ENCODE measurements at regions not wholly inside any gene's neighbourhood (a gene's known extent, or its start where the extent isn't known, plus 50 kb on each side); places are given as distances from the start of the nearest gene placed in this dataset.

DNA sequence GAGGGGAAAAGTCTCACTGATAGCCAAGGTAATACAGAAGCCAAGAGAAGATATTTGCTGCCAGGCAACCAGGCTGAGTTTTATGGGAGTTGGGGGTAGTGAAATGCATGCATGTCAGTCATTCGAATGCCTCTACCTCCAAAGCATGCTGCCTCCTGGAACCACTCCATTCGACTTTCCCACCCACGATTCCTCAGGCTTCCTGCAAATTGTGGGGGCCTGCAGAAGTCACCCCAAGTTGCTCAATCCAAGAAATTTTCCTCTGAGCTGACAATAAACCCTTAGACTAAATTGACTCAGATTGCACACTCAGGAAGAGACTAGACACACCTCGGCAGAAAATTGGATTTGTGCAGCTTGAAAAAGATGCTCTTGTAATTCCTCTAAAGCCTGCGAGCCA lies 73.6 kb upstream of the GRK3 start:
- TF ChIP-seq, protein P1, sequence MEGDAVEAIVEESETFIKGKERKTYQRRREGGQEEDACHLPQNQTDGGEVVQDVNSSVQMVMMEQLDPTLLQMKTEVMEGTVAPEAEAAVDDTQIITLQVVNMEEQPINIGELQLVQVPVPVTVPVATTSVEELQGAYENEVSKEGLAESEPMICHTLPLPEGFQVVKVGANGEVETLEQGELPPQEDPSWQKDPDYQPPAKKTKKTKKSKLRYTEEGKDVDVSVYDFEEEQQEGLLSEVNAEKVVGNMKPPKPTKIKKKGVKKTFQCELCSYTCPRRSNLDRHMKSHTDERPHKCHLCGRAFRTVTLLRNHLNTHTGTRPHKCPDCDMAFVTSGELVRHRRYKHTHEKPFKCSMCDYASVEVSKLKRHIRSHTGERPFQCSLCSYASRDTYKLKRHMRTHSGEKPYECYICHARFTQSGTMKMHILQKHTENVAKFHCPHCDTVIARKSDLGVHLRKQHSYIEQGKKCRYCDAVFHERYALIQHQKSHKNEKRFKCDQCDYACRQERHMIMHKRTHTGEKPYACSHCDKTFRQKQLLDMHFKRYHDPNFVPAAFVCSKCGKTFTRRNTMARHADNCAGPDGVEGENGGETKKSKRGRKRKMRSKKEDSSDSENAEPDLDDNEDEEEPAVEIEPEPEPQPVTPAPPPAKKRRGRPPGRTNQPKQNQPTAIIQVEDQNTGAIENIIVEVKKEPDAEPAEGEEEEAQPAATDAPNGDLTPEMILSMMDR (conservative IDR thresholded peaks at IDR 0.05; ENCODE audit: low read length) = no peak
- no peak for TF ChIP-seq EZH2phosphoT487 (IDR thresholded peaks at IDR 0.05; ENCODE audit: borderline replicate concordance, low read depth, low read length)

Data from OCI-LY7 (cell line).